ENCODE measurements at regions not wholly inside any gene's neighbourhood (a gene's known extent, or its start where the extent isn't known, plus 50 kb on each side); places are given as distances from the start of the nearest gene placed in this dataset.

GRCh38 chr15:77859491-77860060 lies 217.9 kb downstream of the TBC1D2B start:
- DNase-seq: no peak
- Histone ChIP-seq H3K27me3 (no peaks in the 10 kb centered on the region; the same call in 1 of the 2 replicates), H3K36me3 (no peaks in the 10 kb centered on the region), H3K9me3 (no peaks in the 10 kb centered on the region), H3K4me3 (no peak overlapping the region)

GRCh38 chr15:77858792-77859490 lies 218.6 kb downstream of the TBC1D2B start:
- H3K36me3 ChIP-seq: no peaks in the 10 kb centered on the region
- no peaks in the 10 kb centered on the region; the same call in 1 of the 2 replicates for H3K27me3 ChIP-seq
- no peaks in the 10 kb centered on the region for H3K9me3 ChIP-seq
- DNase-seq: no peak
- H3K4me3 ChIP-seq: no peak overlapping the region

- Histone ChIP-seq H3K36me3 (no peaks in the 10 kb centered on the region), H3K27me3 (no peaks in the 10 kb centered on the region; the same call in 1 of the 2 replicates), H3K9me3 (no peaks in the 10 kb centered on the region), H3K4me3 (no peak overlapping the region)
- no peak for DNase-seq
These were observed 220.1 kb downstream of the TBC1D2B start for GRCh38 chr15:77857419-77857818.

- Histone ChIP-seq H3K27me3 (peaks cover 4% of the 10 kb centered on the region), H3K36me3 (no peaks in the 10 kb centered on the region)
- no peak for DNase-seq
These were observed 220.7 kb downstream of the TBC1D2B start for GRCh38 chr15:77856705-77857346.

GRCh38 chr15:77855871-77856270 lies 221.6 kb downstream of the TBC1D2B start:
- no peak for DNase-seq
- H3K9me3 ChIP-seq: no peaks in the 10 kb centered on the region
- H3K4me3 ChIP-seq: no peak overlapping the region
- no peaks in the 10 kb centered on the region for H3K36me3 ChIP-seq
- H3K27me3 ChIP-seq: peaks cover 12% of the 10 kb centered on the region

More at GRCh38 chr15:77856705-77857346, 220.7 kb downstream of the TBC1D2B start:
- Histone ChIP-seq H3K4me3 (no peak overlapping the region), H3K9me3 (no peaks in the 10 kb centered on the region)

GRCh38 chr15:77854980-77855379 lies 222.3 kb upstream of the LINGO1 start:
- no peak for DNase-seq
- Histone ChIP-seq H3K27me3 (peaks cover 13% of the 10 kb centered on the region), H3K9me3 (peaks cover 4% of the 10 kb centered on the region), H3K36me3 (no peaks in the 10 kb centered on the region), H3K4me3 (no peak overlapping the region)

GRCh38 chr15:77853910-77854309 lies 221.2 kb upstream of the LINGO1 start:
- Histone ChIP-seq H3K36me3 (no peaks in the 10 kb centered on the region), H3K9me3 (peaks cover 9% of the 10 kb centered on the region), H3K4me3 (no peak overlapping the region), H3K27me3 (peaks cover 16% of the 10 kb centered on the region)
- DNase-seq: no peak

- no peak for DNase-seq
- H3K9me3 ChIP-seq: peaks cover 9% of the 10 kb centered on the region
- no peaks in the 10 kb centered on the region for H3K36me3 ChIP-seq
- H3K27me3 ChIP-seq: peaks cover 16% of the 10 kb centered on the region
- H3K4me3 ChIP-seq: no peak overlapping the region
These were observed 220.3 kb upstream of the LINGO1 start for GRCh38 chr15:77853008-77853328.

- no peak overlapping the region for H3K4me3 ChIP-seq
- DNase-seq: no peak
- peaks cover 20% of the 10 kb centered on the region for H3K27me3 ChIP-seq
- H3K9me3 ChIP-seq: peaks cover 10% of the 10 kb centered on the region
- H3K36me3 ChIP-seq: no peaks in the 10 kb centered on the region
These were observed 219.7 kb upstream of the LINGO1 start for GRCh38 chr15:77852241-77853007.

GRCh38 chr15:77851691-77852090 lies 219.0 kb upstream of the LINGO1 start:
- H3K27me3 ChIP-seq: peaks cover 24% of the 10 kb centered on the region
- H3K36me3 ChIP-seq: no peaks in the 10 kb centered on the region
- no peak overlapping the region for H3K4me3 ChIP-seq
- peak; percentile 31 for DNase-seq
- peaks cover 14% of the 10 kb centered on the region for H3K9me3 ChIP-seq

- no peaks in the 10 kb centered on the region for H3K36me3 ChIP-seq
- H3K27me3 ChIP-seq: peaks cover 24% of the 10 kb centered on the region
- H3K4me3 ChIP-seq: no peak overlapping the region
- peaks cover 14% of the 10 kb centered on the region for H3K9me3 ChIP-seq
- no peak for DNase-seq
These were observed 218.4 kb upstream of the LINGO1 start for GRCh38 chr15:77851086-77851485.

GRCh38 chr15:77846986-77847385 lies 214.3 kb upstream of the LINGO1 start:
- Histone ChIP-seq H3K36me3 (no peaks in the 10 kb centered on the region), H3K9me3 (peaks cover 18% of the 10 kb centered on the region), H3K27me3 (peaks cover 23% of the 10 kb centered on the region), H3K4me3 (no peak overlapping the region)
- no peak for DNase-seq

GRCh38 chr15:77846360-77846759 lies 213.6 kb upstream of the LINGO1 start:
- DNase-seq: no peak
- H3K9me3 ChIP-seq: peaks cover 18% of the 10 kb centered on the region
- peaks cover 19% of the 10 kb centered on the region for H3K27me3 ChIP-seq
- no peaks in the 10 kb centered on the region for H3K36me3 ChIP-seq
- no peak overlapping the region for H3K4me3 ChIP-seq

- Histone ChIP-seq H3K9me3 (peaks cover 13% of the 10 kb centered on the region), H3K36me3 (no peaks in the 10 kb centered on the region), H3K27me3 (peaks cover 13% of the 10 kb centered on the region; the same call in 1 of the 2 replicates), H3K4me3 (no peak overlapping the region)
- no peak for DNase-seq
These were observed 212.2 kb upstream of the LINGO1 start for GRCh38 chr15:77844798-77845446.

GRCh38 chr15:77843546-77843945 lies 210.8 kb upstream of the LINGO1 start:
- H3K9me3 ChIP-seq: peaks cover 9% of the 10 kb centered on the region; the same call in 1 of the 2 replicates
- no peaks in the 10 kb centered on the region for H3K36me3 ChIP-seq
- H3K27me3 ChIP-seq: peaks cover 10% of the 10 kb centered on the region; the same call in 1 of the 2 replicates
- DNase-seq: no peak
- no peak overlapping the region for H3K4me3 ChIP-seq

GRCh38 chr15:77840991-77841775 lies 208.5 kb upstream of the LINGO1 start:
- H3K36me3 ChIP-seq: no peaks in the 10 kb centered on the region
- H3K9me3 ChIP-seq: peaks cover 4% of the 10 kb centered on the region; the same call in 1 of the 2 replicates
- H3K4me3 ChIP-seq: no peak overlapping the region
- peaks cover 2% of the 10 kb centered on the region; the same call in 1 of the 2 replicates for H3K27me3 ChIP-seq
- peak; percentile 68 for DNase-seq

Data from MG63 (cell line).